ENCODE measurements at regions not wholly inside any gene's neighbourhood (a gene's known extent, or its start where the extent isn't known, plus 50 kb on each side); places are given as distances from the start of the nearest gene placed in this dataset.

DNA sequence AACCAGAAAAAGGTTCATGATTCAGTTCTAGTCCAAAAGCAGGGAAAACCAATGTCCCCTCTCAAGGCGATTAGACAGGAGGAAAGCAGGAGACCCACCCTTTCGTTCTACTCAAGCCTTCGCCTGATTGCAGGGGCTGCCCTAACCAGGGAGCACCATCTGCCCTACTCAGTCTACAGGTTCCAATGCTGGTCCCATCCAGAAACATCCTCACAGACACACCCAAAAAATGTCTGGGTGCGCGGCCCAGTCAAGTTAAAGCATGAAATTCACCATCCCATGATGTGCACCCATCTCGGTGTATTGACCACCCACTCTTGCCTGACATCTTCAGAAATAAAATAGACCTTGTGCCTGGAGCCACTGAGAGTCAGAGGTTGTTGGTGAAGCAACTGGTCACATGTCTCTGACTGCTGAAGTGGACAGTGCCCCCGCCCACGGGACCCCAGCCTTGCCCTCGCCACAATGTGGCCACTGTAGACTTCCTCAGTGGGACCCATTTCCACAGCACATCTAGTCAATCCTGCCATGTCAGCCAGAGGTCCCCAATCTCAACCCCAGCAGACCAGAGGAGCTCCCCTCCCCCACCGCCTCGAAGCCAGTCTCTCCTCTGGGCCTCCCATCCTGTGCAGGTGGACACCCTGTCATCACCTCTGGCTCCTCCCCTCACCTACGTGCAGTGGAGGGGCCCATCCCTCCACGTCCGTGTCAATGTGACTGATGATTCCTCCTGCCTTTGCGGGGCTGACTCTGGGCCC is 116.3 kb upstream of the PPP2R2D start:
- DNase-seq: no peak

DNA sequence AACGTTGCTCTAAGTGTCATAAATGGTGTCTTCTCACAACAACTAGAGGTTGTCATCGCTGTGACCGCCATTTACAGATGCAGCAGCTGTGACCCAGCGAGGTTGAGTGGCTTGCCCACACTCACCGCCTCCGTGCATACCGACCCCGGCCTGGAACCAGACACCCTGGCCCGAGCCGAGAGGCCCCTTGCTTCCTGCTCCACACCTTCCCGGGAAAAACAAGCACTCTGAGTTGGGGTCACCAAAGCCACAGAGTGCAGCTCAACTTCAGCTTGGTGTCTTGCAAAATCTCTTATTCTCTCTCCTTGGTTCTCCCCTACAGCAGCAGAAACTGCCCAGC is 115.7 kb upstream of the PPP2R2D start:
- no peak for DNase-seq

DNA sequence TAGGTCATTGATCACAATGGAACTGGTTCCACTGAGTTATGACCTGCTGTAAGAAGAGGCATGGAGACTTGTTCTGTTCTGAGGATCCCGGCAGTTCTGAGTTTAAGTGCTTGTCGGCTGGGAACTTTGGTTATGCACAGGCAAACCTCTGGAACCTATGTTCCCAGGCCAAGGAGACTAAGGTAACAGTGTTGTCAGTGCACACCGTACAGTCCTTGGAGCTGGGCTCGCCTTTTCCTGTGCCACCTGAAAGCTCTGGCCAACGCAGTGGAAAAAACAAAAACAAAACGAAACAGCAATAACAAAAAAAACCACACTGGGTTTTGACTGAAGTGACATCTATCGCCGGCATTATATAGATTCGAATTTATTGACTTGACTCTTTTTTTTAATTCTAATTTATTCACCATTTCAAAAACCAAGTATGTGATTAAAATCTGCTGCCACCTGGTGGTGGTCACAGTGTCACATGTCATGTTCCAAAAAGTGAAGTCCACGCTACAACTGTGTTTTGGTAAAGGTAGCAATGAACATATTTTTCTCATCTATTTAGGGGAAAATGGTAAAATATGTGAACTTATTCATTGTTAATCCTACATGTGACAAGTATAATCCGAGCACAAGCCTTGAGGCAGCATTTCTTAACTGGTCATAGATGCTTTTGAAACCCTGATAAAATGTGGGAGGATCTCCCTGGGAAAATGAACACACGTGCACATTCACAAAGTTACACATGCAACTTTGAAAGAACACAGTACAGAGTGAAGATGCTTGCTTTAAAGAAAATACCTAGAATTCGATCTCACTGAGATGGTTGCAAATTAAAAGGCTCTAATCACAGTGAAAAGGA is 113.8 kb upstream of the PPP2R2D start:
- no peak for DNase-seq

DNA sequence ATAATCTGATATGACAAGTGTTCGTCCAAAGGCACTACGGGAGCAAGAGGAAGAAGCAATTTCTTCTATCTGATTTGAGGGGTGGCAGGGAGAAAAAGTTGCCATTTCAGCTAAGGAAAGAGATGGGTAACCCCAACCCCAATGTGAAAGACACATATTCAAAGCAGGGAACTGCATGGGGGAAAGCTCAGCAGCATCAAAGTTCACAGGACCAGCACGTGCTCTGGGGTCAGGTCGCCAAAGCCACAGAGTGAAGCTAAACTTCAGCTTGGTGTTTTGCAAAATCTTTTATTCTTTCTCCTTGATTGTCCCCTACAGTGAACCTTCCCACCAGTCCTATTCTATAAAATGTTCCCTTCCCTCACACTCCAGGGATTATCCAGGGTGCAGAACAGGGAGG is 112.8 kb upstream of the PPP2R2D start:
- DNase-seq: no peak

DNA sequence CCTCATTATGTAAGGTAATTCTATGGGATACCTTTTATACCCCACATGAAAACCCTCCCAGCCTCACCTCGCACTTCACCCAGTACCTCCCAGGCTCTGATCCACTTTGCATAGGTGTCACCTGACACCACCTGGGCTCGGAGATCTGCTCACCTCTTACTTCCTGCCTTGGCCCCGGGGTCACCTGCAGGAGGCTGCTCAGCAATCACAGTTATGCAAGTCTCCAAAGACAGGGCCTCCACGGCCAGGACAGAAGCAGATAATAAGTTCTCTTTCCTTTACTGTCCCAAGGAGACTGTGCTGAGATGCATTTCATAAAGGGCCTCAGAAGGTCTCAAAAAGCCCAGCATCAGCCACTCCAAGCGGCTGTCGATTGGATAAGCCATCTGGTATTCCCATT is 112.4 kb upstream of the PPP2R2D start:
- no peak for DNase-seq

DNA sequence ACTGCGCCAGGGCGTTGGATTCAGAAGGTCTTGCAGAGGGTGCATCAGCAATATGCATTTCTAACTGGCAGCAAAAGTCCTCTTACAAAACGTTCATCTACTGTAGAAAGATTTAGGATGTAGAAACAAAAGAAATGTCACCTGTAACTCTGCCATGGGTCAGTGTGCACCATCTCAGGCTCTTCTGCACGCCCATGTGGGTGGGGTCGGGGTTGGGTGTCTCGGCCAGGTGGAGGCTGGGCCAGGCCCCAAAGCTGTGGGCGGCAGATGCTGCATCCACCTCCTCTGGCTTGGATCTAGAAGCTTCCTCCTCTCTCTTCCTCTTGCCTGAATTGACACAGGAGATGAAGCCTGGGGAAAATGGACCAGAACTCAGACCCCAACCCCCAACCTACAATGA is 111.3 kb upstream of the PPP2R2D start:
- DNase-seq: no peak

DNA sequence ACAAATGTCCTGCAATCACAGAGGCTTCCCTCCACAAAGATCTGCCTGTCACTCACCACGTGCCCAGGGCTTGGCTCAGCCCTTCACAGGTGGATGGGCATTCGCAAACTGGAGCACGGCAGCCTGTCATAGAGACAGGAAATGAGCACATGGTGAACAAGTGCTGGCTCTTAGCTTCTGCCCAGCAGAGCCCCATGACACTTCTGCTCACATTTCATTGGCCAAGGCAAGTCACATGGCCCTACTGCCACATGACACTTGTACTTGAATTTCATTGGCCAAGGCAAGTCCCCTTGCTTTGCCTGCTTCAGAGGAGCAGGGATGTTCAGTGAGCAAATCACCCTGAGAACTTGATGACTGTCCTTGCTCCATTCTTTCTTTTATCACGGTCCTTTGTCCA is 110.8 kb upstream of the PPP2R2D start:
- no peak for DNase-seq

DNA sequence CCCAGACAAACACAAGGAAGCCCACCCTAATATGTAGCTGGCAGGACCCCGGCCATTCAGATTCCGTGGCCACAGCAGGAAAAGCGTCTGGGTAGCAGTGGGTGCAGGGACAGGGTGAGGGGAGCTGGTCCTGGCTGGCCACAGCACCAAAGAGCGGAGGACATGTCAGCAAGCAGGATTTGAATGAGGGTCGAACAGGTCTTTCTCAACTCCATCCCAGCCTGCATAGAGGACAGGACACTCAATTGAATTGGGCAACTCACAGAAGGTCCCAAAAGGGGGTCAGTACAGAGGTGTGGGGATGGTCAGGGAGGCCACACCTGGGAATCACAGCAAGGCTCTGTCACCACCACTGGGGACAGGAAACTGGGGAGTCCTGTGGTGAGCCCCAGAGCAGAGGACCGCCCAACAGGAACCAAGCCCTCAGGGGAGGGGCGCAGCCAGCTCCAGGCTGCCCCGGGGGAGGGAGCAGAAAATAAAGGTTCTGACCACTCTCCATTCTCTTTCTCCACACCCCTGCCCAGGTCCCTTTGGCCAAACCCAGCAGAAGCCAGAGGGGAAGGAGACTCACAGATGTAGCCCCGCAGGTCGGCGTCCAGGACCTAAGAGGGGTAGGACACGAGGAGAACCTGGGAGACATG is 108.7 kb upstream of the PPP2R2D start:
- DNase-seq: no peak

DNA sequence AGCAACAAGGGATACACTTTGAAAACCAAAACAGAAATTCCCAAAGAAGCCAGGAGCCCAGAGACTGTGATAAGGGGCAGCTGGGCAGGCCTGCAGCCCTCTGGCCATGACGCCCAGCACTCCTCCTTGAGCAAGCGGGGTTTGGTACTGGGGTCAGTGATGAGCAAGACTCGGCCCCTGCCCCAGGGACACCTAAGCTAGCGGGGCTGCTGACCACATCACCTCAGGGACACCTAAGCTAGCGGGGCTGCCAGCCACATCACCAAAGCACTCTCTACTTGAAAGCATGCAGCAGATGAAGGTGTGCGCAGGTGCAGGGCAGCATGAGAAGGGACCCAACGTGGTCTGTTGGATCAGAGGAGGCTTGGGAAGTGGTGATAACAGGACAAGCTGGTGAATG is 108.0 kb upstream of the PPP2R2D start:
- DNase-seq: no peak

DNA sequence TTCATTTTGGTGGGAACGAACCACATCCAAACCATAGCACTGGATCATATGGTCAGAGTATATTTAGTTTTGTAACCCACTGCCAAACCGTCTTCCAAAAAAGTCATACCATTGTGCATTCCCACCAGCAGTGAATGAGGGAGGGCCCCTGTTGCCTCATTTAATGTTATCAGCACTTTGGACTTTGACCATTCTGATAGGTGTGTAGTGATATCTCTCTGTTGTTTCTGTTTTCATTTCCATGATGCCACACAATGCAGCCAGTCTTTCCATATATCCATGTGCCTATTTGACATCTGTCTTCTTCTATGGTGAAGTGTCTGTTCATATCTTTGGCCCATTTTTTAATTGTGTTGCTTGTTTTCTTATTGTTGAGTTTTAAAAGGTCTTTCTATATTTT is 105.0 kb upstream of the PPP2R2D start:
- DNase-seq: no peak

DNA sequence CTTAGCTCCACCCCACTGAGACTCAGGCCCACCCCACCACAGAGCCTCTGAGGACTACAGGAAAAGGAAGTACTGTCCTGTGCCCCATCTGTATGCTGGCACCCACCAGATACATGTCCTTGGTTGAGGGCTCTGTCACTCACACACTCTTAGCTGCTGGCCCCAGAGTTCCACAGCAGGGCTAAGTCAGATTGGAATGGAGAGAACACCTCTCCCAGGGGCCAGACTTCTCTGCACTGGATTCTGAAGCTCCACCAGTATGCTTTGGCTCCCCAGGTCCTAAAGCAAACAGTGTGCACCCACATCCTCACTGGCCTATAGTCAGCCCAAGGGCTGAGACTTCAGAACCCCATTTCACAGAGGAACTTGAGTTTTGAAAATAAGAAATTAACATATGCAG is 103.2 kb upstream of the PPP2R2D start:
- no peak for DNase-seq

DNA sequence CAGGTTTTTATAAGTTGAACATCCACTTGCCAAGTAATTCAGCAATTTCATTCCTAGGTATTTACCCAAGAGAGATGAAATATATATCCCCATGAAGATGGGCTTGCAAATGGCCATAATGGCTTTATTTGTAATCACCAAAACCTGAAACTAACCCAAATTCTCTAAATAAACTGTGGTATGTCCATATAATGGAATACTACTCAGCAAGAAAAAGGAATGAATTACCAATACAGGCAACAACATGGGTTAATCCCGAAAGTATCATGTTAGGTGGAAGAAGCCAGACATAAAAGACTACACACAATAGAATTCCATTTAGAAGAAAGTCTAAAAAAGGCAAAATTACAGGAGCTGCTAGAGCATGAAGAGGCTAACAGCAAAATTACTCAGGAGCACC is 101.4 kb upstream of the PPP2R2D start:
- DNase-seq: no peak

DNA sequence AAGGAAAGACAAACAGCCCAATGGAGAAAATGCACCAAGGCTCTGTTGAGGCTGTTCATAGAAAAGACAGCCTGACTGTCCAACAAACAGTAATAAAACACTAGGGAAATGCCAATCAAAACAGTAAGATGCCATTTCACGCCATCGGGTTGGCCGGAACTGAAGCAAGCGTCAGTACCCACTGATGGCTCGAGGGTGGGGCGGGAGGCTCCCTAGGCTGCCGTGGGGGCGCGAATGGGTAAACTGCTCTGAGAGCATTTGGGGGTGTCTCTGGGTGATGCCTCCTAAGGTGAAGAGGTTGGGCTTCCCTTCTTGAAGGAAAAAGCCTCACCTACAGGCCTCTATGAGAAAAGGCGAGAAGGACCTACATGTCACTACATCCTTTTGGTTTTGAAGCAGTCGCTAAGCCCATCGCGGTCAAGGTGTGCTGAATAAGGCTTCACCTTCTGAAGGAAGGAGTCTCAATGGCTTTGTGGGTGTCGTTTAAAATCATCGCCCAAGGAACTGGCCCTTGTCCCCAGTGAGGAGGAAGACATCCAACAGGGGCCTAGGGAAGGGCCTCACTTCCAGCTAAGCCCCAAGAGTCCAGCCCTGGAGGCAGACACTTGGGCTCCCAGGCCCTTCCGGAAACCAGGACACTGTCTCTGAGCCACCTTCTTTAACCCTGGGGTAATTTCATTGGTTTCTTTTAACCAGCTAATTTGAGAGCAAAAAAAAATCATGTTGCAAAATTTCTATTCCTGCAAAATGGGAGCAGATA is 98.5 kb upstream of the PPP2R2D start:
- DNase-seq: no peak

DNA sequence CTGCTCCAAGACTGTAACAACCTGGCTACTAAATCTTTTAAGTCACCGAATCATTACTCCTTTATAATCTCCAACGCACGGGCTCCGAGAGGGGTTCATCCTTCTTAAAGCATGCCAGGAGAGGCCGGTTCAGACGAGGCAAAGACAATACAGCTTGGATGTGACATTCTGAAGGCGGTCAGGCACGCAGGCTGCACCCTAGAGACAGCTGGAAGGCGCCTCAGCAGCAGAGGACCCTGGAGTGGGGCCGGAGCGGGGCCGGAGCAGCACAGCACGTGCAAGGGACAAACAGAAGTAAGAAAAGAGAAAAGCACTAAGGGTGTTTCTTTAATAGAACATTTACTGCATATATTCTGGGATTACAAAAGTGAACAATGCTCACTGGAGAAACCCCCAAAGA is 97.8 kb upstream of the PPP2R2D start:
- DNase-seq: no peak

DNA sequence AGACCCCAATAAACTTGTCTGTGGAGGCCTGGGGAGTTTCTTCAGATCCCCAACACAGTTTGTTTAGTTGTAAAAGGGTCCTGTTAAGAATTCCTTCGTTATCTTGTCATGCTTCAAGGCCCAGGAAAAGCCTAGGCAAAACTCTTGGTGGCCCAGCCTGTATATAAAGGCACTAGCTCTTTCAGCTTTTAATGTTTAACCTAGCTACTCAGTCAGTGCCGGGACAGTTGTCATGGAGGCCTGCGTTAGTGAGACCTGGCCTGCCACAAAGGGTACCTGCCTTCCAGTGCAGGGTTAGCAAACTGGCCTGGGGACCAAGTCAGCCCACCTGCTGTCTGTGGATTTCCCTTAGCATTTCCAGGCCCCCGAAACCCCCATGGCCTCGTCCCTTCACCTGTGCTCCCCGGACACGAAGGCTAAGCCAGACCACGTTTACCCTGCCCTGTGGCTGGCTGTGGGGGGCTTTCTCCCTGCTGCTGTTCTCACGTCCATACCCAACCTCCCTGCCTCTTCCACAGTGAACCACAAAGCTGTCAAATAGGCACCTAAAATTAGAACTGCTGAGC is 96.9 kb upstream of the PPP2R2D start:
- no peak for DNase-seq

DNA sequence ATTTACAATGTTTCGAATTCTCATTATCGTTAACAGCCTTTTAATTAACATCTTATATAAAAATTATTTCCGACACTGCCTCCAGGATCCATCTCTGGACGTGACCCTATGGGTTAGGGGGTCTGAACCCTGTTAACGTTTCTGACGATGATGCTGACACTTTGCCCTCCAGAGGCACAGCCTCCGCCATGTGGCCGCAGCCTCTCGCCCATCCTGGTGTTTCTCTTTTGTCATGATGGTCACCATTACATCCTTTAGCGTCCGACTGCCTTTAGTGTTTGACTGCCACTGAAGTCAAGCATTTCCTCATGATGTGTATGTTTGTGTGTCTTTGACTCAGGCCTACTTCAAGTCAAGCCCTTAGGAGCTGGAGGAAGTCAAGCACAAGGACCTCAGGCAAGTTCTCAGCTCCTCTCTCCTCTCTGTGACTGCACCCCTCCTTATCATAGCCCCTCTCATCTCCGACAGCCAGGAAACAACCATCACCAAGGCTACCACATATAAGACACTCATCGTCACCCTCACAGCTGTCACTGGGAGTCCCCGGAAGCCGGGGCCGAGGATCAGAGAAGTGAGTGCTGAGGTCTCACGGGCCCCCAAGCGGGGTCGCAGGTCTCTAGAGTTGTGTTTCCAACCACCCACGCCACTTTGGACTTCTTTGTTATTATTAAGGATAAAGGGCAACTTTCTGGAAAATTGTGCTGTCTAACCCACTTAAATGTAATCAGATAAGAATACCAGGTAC is 96.1 kb upstream of the PPP2R2D start:
- DNase-seq: no peak

DNA sequence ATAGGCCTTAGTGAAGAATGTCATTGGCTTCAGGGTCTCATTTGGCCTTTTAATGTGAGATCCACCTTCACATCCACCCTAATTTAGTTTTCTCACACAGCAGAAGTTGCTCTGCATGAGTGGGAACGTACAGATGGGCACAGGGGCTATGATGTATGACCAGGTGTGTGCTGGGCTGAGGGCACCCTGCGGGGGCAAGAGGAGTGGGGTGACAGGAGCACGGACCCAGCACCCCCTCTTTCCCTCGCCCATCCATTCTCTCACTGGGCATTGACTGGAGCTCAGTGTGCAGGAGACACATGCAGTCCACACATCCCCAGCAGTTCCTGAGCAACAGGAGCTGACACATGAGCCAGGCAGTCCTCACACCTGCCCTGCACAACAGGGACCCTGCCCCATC is 95.1 kb upstream of the PPP2R2D start:
- no peak for DNase-seq

DNA sequence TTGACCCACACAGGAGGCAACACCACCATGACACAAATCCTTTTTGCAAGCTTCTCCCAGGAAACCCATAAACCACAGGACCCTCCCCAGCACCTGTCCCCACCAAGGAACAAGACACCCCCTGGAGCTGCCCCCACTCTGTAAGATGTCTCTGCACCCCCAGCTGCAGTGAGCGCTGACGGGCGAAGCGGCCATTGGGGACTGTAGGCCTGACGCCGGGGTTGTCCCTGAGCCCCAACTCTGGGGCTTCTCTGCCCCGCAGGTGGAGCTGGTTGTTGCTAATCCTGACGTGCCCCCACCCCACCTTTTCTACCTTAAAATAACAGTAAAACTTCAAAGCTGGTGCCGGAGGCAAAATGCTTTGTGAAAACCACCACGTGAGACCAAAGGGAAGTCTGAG is 94.7 kb upstream of the PPP2R2D start:
- no peak for DNase-seq

DNA sequence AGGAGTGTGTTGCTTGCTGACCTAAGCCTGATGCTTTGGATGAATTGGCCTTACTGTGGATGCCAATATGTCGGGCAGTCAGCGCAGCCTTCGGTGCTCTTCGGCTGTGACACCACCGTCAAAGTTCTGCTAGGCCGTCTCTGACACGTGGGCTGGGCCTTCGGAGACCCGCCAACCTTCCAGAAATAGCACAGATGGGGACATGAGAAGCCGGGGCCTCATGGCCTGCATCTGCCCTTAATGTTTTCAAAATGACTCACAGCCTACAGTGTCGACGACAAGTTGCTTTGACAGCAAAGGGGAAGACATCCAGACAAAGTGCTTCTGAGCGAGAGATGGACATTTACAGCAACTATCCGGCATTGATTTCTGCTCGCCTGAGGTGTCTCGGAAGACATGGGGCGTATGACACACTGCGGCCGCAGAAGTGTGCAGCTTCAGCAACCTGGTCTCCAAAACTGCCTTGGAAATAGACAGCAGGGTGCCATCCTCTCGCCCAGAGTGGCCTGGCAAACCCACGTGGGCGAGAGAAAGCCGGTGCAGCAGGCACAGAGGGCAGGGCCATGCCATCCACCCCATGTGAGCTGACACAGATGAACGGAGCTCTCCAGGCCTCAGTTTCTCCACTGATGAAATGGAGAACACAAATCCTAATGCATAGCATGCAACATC is 94.0 kb upstream of the PPP2R2D start:
- DNase-seq: no peak

DNA sequence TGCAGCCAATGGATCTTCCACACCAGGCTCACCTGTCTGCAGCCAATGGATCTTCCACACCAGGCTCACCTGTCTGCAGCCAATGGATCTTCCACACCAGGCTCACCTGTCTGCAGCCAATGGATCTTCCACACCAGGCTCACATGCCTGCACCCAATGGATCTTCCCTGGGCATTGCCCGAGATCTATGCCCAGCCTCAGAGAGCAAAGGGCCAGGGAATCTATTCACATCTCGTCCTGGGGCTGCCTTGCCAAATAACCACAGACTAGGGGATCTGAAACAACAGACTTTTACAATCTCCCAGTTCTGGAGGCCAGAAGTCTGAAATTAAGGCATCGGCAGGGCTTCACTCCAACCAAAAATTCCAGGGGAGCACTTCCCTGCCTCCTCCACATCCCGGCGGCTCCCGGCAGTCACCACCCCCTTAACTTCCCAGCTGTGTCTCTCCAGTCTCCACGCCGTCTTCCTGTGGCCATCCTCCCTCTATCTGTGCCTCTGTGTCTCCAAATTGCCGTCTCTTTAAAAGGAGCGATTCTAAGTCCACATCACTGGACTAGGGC is 92.4 kb upstream of the PPP2R2D start:
- DNase-seq: no peak

DNA sequence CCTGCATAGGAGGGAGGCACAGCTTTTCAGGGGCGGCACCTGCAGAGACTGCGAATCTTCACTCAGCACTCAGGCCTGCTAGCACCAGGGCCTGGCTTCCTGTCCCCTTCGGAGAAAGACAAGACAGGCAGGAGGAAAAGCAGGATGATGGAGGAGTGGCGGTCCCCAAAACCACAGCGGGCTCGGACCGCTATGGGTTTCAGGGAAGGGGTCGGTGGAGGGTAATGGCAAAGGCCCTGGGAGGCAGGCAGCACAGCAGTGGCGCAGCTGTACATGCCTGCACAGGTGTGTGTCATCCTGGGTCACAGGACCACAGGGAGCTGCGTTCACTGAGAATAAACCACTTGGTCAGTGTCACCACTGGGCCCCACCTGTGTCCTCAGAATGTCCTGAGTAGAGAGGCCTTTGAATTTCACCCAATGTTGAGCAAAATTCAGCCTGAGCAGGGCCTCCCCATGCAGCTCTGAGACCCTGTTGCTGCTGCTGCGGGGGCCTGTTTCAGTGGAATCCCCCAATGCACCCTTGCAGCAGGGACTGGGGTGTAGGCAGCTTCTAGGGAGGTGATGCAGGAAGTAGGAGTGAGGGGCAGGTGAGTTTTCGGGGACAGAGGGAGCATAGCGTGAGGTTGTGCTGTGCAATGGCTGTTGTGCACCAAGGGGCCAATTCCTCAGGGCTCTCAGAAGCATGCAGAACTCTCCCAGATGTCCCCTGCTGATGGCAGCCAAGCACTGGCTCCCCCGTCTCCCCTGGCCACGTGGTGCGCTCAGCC is 90.6 kb upstream of the PPP2R2D start:
- DNase-seq: no peak
